Gastrocnemius medialis (tissue), 4 donors: ENCODE measurements at regions not wholly inside any gene's neighbourhood (a gene's known extent, or its start where the extent isn't known, plus 50 kb on each side); places are given as distances from the start of the nearest gene placed in this dataset.

ENCODE experiments used
- CTCF ChIP-seq, 5 experiments: fragments of 450-650 bp in 3 of 5; fragments of 200-600 bp in 2 of 5; sonication (generic) in 2 of 5; IDR thresholded peaks in 4 of 5; conservative IDR thresholded peaks in 1 of 5; 1 replicate in 4 of 5; 2 replicates in 1 of 5; pipeline ENCODE4 v1.5.1; 2016 to 2019; ENCODE audit warnings: antibody characterized with exemption in 5 of 5, mild to moderate bottlenecking in 3 of 5, moderate library complexity in 3 of 5
- POLR2A ChIP-seq, 2 donors: fragments of 450-650 bp; IDR thresholded peaks; one replicate each; pipeline ENCODE4 v1.6.1; 2017; ENCODE audit warnings: antibody characterized with exemption in 2 of 2, mild to moderate bottlenecking in 2 of 2, moderate library complexity in 2 of 2

- no peak for TF ChIP-seq CTCF (IDR thresholded peaks at IDR 0.05 in 4 of 5, conservative IDR thresholded peaks at IDR 0.05 in 1 of 5)
- TF ChIP-seq POLR2A (IDR thresholded peaks at IDR 0.05) = no peak
Observed at GRCh38 chr18:40686836-40687235, 1268.2 kb upstream of the PIK3C3 start.
